ENCODE measurements at regions not wholly inside any gene's neighbourhood (a gene's known extent, or its start where the extent isn't known, plus 50 kb on each side); places are given as distances from the start of the nearest gene placed in this dataset.

DNA sequence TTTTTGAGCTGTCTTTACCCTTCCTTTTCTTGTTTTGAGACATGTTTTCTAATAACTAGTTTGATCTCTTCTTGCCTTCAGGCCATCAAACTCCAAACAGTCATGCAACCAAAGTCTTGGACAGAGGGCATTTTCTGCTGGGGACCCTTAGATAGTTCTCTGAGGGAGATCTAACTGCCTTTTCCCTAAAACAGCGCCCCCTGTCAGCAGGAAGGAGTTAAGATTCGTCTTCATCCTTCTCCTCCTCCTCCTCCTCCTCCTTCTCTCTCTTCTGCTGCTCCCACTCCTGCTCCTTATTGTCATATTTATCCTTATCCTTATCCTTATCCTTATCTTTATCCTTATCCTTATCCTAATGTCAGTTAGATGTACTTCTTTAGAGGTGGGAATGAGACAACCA lies 417.2 kb downstream of the TRAM1L1 start:
- Histone ChIP-seq H3K4me3 (no peak overlapping the region), H3K36me3 (no peaks in the 10 kb centered on the region), H3K9me3 (no peaks in the 10 kb centered on the region), H3K4me1 (no peaks in the 10 kb centered on the region), H3K27me3 (no peaks in the 10 kb centered on the region), H3K27ac (no peak overlapping the region)
- DNase-seq (ENCODE audit: low spot score), result no peak
- TF ChIP-seq, protein P1, sequence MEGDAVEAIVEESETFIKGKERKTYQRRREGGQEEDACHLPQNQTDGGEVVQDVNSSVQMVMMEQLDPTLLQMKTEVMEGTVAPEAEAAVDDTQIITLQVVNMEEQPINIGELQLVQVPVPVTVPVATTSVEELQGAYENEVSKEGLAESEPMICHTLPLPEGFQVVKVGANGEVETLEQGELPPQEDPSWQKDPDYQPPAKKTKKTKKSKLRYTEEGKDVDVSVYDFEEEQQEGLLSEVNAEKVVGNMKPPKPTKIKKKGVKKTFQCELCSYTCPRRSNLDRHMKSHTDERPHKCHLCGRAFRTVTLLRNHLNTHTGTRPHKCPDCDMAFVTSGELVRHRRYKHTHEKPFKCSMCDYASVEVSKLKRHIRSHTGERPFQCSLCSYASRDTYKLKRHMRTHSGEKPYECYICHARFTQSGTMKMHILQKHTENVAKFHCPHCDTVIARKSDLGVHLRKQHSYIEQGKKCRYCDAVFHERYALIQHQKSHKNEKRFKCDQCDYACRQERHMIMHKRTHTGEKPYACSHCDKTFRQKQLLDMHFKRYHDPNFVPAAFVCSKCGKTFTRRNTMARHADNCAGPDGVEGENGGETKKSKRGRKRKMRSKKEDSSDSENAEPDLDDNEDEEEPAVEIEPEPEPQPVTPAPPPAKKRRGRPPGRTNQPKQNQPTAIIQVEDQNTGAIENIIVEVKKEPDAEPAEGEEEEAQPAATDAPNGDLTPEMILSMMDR (IDR thresholded peaks at IDR 0.05), result no peak

DNA sequence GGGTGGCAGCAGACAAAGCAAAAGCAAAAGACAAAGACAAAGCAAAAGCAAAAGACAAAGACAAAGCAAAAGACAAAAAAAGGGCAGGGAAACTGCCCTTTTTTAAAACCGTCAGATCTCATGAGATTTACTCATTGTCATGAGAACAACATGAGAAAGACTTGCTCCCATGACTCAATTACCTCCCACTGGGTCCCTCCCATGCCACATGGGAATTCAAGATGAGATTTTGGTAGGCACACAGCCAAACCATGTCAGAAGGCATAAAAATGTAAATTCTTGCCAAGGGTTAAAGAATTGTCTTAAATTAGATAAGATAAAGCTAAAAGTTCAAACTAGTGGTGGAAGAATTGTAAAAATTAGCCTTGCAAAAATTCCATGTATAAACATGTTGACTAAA lies 419.7 kb downstream of the TRAM1L1 start:
- no peak overlapping the region for H3K4me3 ChIP-seq
- no peaks in the 10 kb centered on the region for H3K27me3 ChIP-seq
- H3K9me3 ChIP-seq, result no peaks in the 10 kb centered on the region
- DNase-seq (ENCODE audit: low spot score), result no peak
- H3K4me1 ChIP-seq, result no peaks in the 10 kb centered on the region
- TF ChIP-seq, protein P1 (IDR thresholded peaks at IDR 0.05), result no peak
- no peaks in the 10 kb centered on the region for H3K36me3 ChIP-seq
- H3K27ac ChIP-seq, result no peak overlapping the region

DNA sequence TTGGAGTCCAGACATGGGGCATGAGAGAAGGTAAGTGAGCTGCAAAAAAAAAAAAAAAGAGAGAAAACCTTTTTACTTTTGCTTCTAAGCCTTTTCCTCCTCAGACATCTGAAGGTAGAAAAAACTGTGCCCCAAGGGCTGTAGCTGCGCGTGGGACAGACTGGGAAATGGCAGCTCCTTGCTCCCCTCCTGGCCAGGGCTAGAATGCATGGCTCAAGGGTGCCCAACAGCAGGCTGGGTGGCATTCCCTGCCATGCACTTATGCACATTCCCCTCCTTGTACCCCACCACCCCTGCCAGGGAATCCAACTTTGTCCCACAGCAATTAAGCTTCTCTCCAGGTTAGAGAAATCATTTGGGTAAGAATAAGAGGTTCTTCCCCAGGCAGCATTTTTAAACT lies 421.2 kb downstream of the TRAM1L1 start:
- Histone ChIP-seq H3K36me3 (no peaks in the 10 kb centered on the region), H3K9me3 (peaks cover 0 to 11% of the 10 kb centered on the region in 2 donors), H3K27ac (no peak overlapping the region), H3K27me3 (no peaks in the 10 kb centered on the region), H3K4me1 (no peaks in the 10 kb centered on the region), H3K4me3 (no peak overlapping the region)
- TF ChIP-seq, protein P1 (IDR thresholded peaks at IDR 0.05), result no peak
- DNase-seq (ENCODE audit: low spot score), result no peak

DNA sequence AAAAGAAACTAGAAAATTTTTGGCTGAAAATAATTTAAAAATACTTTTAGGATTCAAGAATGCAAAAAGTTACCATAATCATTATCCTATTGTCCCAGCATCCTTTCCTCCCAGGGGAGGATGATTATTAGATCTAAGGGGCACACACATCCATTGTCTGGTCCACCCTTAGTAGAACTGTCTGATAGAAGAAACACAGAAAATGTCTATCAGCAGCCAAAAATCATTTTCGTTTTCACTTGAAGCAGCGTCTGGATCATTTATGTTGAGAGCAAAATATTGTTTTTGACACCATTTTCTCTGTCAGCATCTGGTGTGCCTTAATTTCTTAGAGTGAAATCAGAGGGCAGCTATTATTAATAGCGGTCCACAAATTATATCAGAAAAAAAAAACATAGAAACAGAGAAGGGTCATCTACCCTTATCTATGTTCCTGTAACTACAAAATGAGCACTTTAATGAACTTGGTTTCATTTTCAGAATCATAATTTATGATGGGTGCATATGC lies 446.3 kb downstream of the TRAM1L1 start:
- H3K36me3 ChIP-seq, result no peaks in the 10 kb centered on the region
- TF ChIP-seq, protein P1 (IDR thresholded peaks at IDR 0.05), result no peak
- no peaks in the 10 kb centered on the region for H3K27me3 ChIP-seq
- no peak for DNase-seq (ENCODE audit: low spot score)
- no peak overlapping the region for H3K27ac ChIP-seq
- no peak overlapping the region for H3K4me3 ChIP-seq
- no peaks in the 10 kb centered on the region for H3K9me3 ChIP-seq
- no peaks in the 10 kb centered on the region for H3K4me1 ChIP-seq

DNA sequence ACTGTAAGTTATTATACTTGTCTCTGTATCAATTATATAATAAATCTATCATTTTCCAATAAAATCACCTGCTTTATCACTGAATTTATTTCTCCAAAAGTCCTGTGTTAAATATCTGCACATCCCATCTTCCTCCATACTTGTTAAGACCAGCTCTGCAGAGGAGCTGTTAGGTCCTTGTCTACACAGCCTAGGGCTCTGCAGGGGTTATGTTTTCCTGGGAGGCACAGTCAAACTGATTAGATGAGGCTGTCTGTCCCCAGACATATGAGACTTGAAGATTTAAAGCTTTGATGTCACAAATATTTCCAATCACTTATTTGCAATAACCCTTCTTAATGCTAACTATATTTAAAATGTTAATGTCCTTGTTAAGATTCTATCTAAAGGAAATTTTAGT lies 446.8 kb downstream of the TRAM1L1 start:
- DNase-seq (ENCODE audit: low spot score), result no peak
- Histone ChIP-seq H3K27ac (no peak overlapping the region), H3K4me3 (no peak overlapping the region), H3K27me3 (no peaks in the 10 kb centered on the region), H3K9me3 (no peaks in the 10 kb centered on the region), H3K36me3 (no peaks in the 10 kb centered on the region), H3K4me1 (no peaks in the 10 kb centered on the region)
- TF ChIP-seq, protein P1 (IDR thresholded peaks at IDR 0.05), result no peak

DNA sequence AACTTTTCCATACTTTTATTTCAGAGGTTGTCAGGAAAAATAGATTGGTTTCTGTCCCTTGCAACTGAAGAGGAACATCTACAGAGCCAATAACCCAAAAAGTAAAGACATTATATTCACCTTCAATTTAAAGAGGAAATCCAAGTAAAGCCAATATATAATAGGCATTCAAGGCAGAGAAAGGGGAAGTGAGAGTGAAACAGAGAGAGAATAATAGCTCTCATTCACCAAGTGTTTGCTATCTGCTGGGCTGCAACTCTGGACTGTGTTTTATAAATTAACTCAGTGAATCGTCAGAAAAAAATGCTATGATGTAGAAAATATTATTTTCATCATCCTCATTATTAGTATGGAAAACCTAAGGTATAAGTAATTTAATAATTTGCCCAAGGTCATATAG lies 448.5 kb downstream of the TRAM1L1 start:
- no peaks in the 10 kb centered on the region for H3K36me3 ChIP-seq
- TF ChIP-seq, protein P1 (IDR thresholded peaks at IDR 0.05), result no peak
- no peak for DNase-seq (ENCODE audit: low spot score)

More for the DNA sequence above, 448.5 kb downstream of the TRAM1L1 start:
- Histone ChIP-seq H3K9me3 (no peaks in the 10 kb centered on the region), H3K27ac (no peak overlapping the region), H3K4me1 (no peaks in the 10 kb centered on the region), H3K27me3 (no peaks in the 10 kb centered on the region), H3K4me3 (no peak overlapping the region)

All from right atrium auricular region (tissue), 2 donors.